ENCODE measurements at regions not wholly inside any gene's neighbourhood (a gene's known extent, or its start where the extent isn't known, plus 50 kb on each side); places are given as distances from the start of the nearest gene placed in this dataset.

GRCh38 chr1:30035522-30036228 lies 687.7 kb downstream of the MATN1 start:
- H3K4me1 ChIP-seq = no peaks in the 10 kb centered on the region
- no peaks in the 10 kb centered on the region for H3K9me3 ChIP-seq
- 69 to 78% methylated on average over 5 to 8 of the region's 8 CpGs for WGBS, 2 donors
- H3K27me3 ChIP-seq = no peaks in the 10 kb centered on the region
- TF ChIP-seq, protein P1, sequence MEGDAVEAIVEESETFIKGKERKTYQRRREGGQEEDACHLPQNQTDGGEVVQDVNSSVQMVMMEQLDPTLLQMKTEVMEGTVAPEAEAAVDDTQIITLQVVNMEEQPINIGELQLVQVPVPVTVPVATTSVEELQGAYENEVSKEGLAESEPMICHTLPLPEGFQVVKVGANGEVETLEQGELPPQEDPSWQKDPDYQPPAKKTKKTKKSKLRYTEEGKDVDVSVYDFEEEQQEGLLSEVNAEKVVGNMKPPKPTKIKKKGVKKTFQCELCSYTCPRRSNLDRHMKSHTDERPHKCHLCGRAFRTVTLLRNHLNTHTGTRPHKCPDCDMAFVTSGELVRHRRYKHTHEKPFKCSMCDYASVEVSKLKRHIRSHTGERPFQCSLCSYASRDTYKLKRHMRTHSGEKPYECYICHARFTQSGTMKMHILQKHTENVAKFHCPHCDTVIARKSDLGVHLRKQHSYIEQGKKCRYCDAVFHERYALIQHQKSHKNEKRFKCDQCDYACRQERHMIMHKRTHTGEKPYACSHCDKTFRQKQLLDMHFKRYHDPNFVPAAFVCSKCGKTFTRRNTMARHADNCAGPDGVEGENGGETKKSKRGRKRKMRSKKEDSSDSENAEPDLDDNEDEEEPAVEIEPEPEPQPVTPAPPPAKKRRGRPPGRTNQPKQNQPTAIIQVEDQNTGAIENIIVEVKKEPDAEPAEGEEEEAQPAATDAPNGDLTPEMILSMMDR (IDR thresholded peaks at IDR 0.05) = no peak
- no peak for TF ChIP-seq POLR2A (IDR thresholded peaks at IDR 0.05)
- H3K27ac ChIP-seq = no peak overlapping the region
- H3K36me3 ChIP-seq = no peaks in the 10 kb centered on the region
- intact Hi-C loops (cut with DNase I) = no loop called here
- no peak overlapping the region for H3K4me3 ChIP-seq (replicated peaks in 1 of 3)
- no peak for DNase-seq

DNA sequence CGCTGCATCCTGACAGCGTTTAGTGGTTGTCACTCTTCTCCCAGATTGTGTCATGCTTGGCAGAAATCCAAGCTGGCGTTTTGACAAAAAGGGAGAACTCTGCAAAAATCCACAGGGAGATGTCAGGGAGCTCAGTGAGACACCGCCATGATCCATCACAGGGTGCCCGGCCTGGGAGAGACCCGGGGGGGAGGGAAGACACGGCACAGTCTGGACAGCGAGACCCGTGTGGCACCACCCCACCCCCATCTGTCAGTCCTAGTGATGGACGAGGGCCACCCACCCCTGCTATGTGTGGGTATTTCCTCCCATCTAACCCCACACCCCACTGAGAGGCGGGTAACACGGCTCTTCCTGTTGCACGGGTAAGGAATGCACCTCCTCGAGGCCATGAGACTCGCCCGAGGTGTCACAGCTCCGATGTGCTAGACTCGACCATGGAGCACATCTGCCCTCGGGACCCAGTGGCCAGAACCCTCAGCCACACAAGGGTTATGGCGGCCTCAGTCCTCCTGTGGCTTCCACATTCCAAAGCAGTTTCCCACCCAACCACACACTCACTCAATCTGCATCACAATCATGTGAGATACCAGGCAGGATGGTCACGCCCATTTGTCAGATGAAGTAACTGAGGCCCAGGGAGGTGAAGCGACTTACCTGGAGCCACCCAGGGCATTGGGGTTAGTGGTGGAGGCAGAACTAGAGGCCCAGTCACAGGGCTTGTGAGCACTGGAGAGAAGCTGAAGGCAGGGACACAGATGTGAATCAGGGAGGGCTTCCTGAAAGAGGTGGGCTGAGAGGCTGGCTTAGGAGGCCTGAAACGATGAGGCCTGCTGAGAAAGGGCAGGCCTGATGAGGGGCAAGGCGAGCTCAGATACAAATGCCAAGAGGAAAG lies 688.5 kb downstream of the MATN1 start:
- no peaks in the 10 kb centered on the region for H3K36me3 ChIP-seq
- no peak overlapping the region for H3K27ac ChIP-seq
- intact Hi-C loops (cut with DNase I) = no loop called here
- H3K27me3 ChIP-seq = no peaks in the 10 kb centered on the region
- no peaks in the 10 kb centered on the region for H3K9me3 ChIP-seq
- no peak overlapping the region for H3K4me3 ChIP-seq (replicated peaks in 1 of 3)
- TF ChIP-seq, protein P1 (IDR thresholded peaks at IDR 0.05) = no peak
- no peak for TF ChIP-seq POLR2A (IDR thresholded peaks at IDR 0.05)
- no peak for DNase-seq
- no peaks in the 10 kb centered on the region for H3K4me1 ChIP-seq
- 55 to 69% methylated on average over 20 to 24 of the region's 24 CpGs for WGBS, 2 donors

DNA sequence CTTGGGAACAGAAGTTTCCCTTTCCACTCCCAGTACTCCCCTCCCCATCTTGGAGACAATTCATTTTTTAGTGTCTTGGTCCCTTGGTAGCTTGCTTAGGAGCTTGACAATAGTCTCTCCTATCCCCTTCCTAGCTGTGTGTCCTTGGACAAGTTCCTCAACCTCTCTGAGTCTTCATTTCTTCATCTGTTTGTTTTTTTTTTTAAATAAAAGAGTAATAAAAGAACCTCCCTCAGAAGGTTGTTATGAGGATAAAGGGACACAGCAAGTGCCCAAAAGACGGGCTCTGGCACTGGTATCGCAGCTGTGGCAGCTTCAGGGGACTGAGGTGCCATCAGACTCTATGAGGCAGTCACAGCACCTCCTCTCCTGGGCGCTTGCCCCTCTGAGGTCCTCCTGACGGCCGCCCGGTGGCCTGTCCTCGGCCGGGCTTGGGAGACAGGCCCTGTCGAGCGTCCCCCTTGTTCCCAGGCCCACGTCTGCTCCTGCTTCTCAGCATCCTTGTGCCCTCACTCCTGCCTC lies 689.2 kb downstream of the MATN1 start:
- intact Hi-C loops (cut with DNase I) = no loop called here
- Histone ChIP-seq H3K4me1 (no peaks in the 10 kb centered on the region), H3K27ac (no peak overlapping the region), H3K27me3 (no peaks in the 10 kb centered on the region), H3K9me3 (no peaks in the 10 kb centered on the region), H3K36me3 (no peaks in the 10 kb centered on the region), H3K4me3 (replicated peaks in 1 of 3) (no peak overlapping the region)
- DNase-seq = no peak
- TF ChIP-seq POLR2A (IDR thresholded peaks at IDR 0.05) = no peak
- TF ChIP-seq, protein P1 (IDR thresholded peaks at IDR 0.05) = no peak
- 64 to 69% methylated on average over 11 of the region's 11 CpGs for WGBS, 2 donors

DNA sequence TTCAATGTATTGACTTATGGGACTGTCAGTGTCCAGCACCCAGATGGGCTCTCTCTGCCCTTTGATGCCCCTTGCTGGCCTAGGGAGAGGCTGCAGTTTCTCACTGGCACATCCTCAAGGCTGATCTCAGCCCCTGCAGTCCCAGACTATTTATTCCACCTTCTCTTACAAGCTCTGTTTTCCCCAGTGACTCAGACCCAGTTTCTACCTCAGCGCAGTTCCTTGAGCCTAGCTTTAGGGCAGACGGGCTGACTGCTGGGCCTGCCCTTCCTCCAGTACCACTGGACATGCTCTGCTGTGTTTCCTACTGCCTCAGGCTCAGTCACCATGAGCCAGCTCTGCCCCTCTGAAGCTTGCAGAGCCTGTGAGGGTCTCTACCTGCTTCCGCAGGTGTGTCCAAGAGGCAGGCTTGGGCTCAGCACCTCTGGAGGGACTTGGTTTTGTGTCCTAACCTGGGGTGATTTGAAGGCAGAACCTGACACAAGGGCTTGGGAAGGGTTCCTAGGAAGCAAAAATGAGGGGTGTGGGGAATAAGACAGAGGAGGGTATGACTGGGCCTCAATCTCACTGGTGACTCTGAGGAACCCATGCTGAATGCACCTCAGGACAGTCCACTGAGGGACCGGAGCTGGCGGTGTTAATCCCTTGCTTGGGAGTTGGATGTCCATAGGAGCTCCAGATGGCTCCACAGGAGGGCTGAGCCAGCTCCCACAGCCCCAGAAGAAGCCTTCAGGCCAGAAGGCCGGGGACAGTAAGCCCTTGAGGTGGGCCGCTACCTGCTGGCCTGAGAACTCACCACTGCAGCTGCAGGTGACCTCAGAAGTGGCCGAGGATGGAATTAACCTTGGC lies 689.9 kb downstream of the MATN1 start:
- Histone ChIP-seq H3K36me3 (no peaks in the 10 kb centered on the region), H3K27me3 (no peaks in the 10 kb centered on the region), H3K4me3 (replicated peaks in 1 of 3) (no peak overlapping the region), H3K9me3 (no peaks in the 10 kb centered on the region), H3K4me1 (no peaks in the 10 kb centered on the region), H3K27ac (no peak overlapping the region)
- DNase-seq = no peak
- 78 to 81% methylated on average over 8 of the region's 8 CpGs for whole genome bisulfite sequencing, 2 donors
- no peak for TF ChIP-seq POLR2A (IDR thresholded peaks at IDR 0.05)
- TF ChIP-seq, protein P1 (IDR thresholded peaks at IDR 0.05) = no peak
- intact Hi-C loops (cut with DNase I) = no loop called here

Measured in thyroid gland (tissue), 4 donors.